Esophagus squamous epithelium (tissue), 5 donors: ENCODE measurements at regions not wholly inside any gene's neighbourhood (a gene's known extent, or its start where the extent isn't known, plus 50 kb on each side); places are given as distances from the start of the nearest gene placed in this dataset.

ENCODE experiments used
- DNase-seq: peaks from one replicate; lab custom pipeline; 2025; lab: John Stamatoyannopoulos, UW
- H3K27ac ChIP-seq, 4 donors: fragments of 200-600 bp; sonication (generic); one replicate each; pipeline ENCODE4 v1.5.1; 2016 to 2019; ENCODE audit warnings: mild to moderate bottlenecking in 1 of 4
- H3K27me3 ChIP-seq, 4 donors: fragments of 200-600 bp; sonication (generic); 1 replicate in 3 of 4; 2 replicates in 1 of 4; pipeline versions ENCODE4 v1.5.1 to v1.6.0; 2017 to 2021; ENCODE audit warnings: antibody characterized with exemption in 1 of 4
- H3K36me3 ChIP-seq, 3 donors: fragments of 200-600 bp; sonication (generic); one replicate each; pipeline ENCODE4 v1.5.1; 2016 to 2019
- H3K4me1 ChIP-seq, 3 donors: fragments of 200-600 bp; sonication (generic); one replicate each; pipeline ENCODE4 v1.5.1; 2017 to 2019
- H3K4me3 ChIP-seq, 4 donors: fragments of 200-600 bp; sonication (generic); 1 replicate in 3 of 4; 2 replicates in 1 of 4; pipeline ENCODE4 v1.5.1; 2016 to 2019; ENCODE audit warnings: mild to moderate bottlenecking in 2 of 4, moderate library complexity in 1 of 4
- H3K9me3 ChIP-seq, 3 donors: fragments of 200-600 bp; sonication (generic); one replicate each; pipeline ENCODE4 v1.5.1; 2016 to 2019
- CTCF ChIP-seq, 6 experiments: fragments of 450-650 bp in 4 of 6; fragments of 200-600 bp in 2 of 6; sonication (generic) in 2 of 6; IDR thresholded peaks; one replicate each; pipeline ENCODE4 v1.5.1; 2016 to 2019; ENCODE audit warnings: antibody characterized with exemption in 6 of 6, mild to moderate bottlenecking in 4 of 6, moderate library complexity in 4 of 6
- POLR2A ChIP-seq, 4 donors: fragments of 450-650 bp; IDR thresholded peaks; one replicate each; pipeline ENCODE4 v1.6.1; 2017; ENCODE audit warnings: antibody characterized with exemption in 4 of 4, mild to moderate bottlenecking in 4 of 4, moderate library complexity in 3 of 4
- WGBS, 2 donors: methylation state at CpG; one replicate each; pipeline ENCODE4 v1.1.5; 2018; 5-methylcytosine and 5-hydroxymethylcytosine counted together
- intact Hi-C: fragments of 100-400 bp; cut with DNase I; formaldehyde crosslinking; loops from one replicate; pipeline ENCODE4 v1.15.0; 2022
- donor health status: DM: yes; HTN: yes; CAD: no.

GRCh38 chr6:145262771-145263170 is 472.5 kb downstream of the EPM2A start:
- Histone ChIP-seq H3K4me3 (no peak overlapping the region), H3K27me3 (no peaks in the 10 kb centered on the region), H3K9me3 (no peaks in the 10 kb centered on the region), H3K36me3 (no peaks in the 10 kb centered on the region), H3K27ac (no peak overlapping the region), H3K4me1 (no peaks in the 10 kb centered on the region)
- 39 to 48% methylated on average over 1 of the region's 1 CpG for WGBS, 2 donors
- DNase-seq: no peak
- intact Hi-C loops: no loop called here
- no peak for TF ChIP-seq CTCF (IDR thresholded peaks at IDR 0.05)
- TF ChIP-seq POLR2A (IDR thresholded peaks at IDR 0.05): no peak

- Histone ChIP-seq H3K27ac (no peak overlapping the region), H3K4me3 (no peak overlapping the region), H3K9me3 (no peaks in the 10 kb centered on the region), H3K36me3 (no peaks in the 10 kb centered on the region), H3K27me3 (no peaks in the 10 kb centered on the region), H3K4me1 (no peaks in the 10 kb centered on the region)
- DNase-seq: no peak
- 38 to 66% methylated on average over 5 of the region's 5 CpGs for WGBS, 2 donors
- intact Hi-C loops: no loop called here
- TF ChIP-seq CTCF (IDR thresholded peaks at IDR 0.05) (no peak), POLR2A (IDR thresholded peaks at IDR 0.05) (no peak)
Measured at GRCh38 chr6:145263778-145264211, 471.5 kb downstream of the EPM2A start.

- intact Hi-C loops: no loop called here
- no peak overlapping the region for H3K4me3 ChIP-seq
- TF ChIP-seq CTCF (IDR thresholded peaks at IDR 0.05): no peak
- TF ChIP-seq POLR2A (IDR thresholded peaks at IDR 0.05): no peak
- H3K4me1 ChIP-seq: no peaks in the 10 kb centered on the region
- no peak overlapping the region for H3K27ac ChIP-seq
- DNase-seq: no peak
- WGBS, 2 donors: 64 to 66% methylated on average over 6 of the region's 6 CpGs
- H3K36me3 ChIP-seq: no peaks in the 10 kb centered on the region
- H3K9me3 ChIP-seq: no peaks in the 10 kb centered on the region
- no peaks in the 10 kb centered on the region for H3K27me3 ChIP-seq
Measured at GRCh38 chr6:145266432-145267075, 468.8 kb downstream of the EPM2A start.

GRCh38 chr6:145267076-145267867 is 468.0 kb downstream of the EPM2A start:
- 37 to 63% methylated on average over 5 of the region's 5 CpGs for WGBS, 2 donors
- TF ChIP-seq POLR2A (IDR thresholded peaks at IDR 0.05) (no peak), CTCF (IDR thresholded peaks at IDR 0.05) (no peak)

GRCh38 chr6:145270464-145270863 is 464.9 kb downstream of the EPM2A start:
- H3K36me3 ChIP-seq: no peaks in the 10 kb centered on the region
- DNase-seq: no peak
- H3K27ac ChIP-seq: no peak overlapping the region
- no peaks in the 10 kb centered on the region for H3K4me1 ChIP-seq
- H3K4me3 ChIP-seq: no peak overlapping the region
- no peak for TF ChIP-seq CTCF (IDR thresholded peaks at IDR 0.05)
- no peak for TF ChIP-seq POLR2A (IDR thresholded peaks at IDR 0.05)
- WGBS, 2 donors: 52 to 58% methylated on average over 2 of the region's 2 CpGs
- no peaks in the 10 kb centered on the region for H3K27me3 ChIP-seq
- no peaks in the 10 kb centered on the region for H3K9me3 ChIP-seq
- intact Hi-C loops: no loop called here

More at GRCh38 chr6:145267076-145267867, 468.0 kb downstream of the EPM2A start:
- H3K4me1 ChIP-seq: no peaks in the 10 kb centered on the region
- intact Hi-C loops: no loop called here
- no peaks in the 10 kb centered on the region for H3K9me3 ChIP-seq
- H3K36me3 ChIP-seq: no peaks in the 10 kb centered on the region
- DNase-seq: no peak
- H3K27me3 ChIP-seq: no peaks in the 10 kb centered on the region
- H3K27ac ChIP-seq: no peak overlapping the region
- H3K4me3 ChIP-seq: no peak overlapping the region
